NCI-H526 (cell line): ENCODE measurements at regions not wholly inside any gene's neighbourhood (a gene's known extent, or its start where the extent isn't known, plus 50 kb on each side); places are given as distances from the start of the nearest gene placed in this dataset.

ENCODE experiments used
- DNase-seq, 2 experiments: peaks; one replicate each; lab custom pipeline; 2025; lab: John Stamatoyannopoulos, UW

GRCh38 chr1:40914927-40915569 is 52.9 kb upstream of the CITED4 start:
- no peak for DNase-seq

- no peak for DNase-seq
Observed at GRCh38 chr1:40915581-40915980, 53.4 kb upstream of the CITED4 start.

DNA sequence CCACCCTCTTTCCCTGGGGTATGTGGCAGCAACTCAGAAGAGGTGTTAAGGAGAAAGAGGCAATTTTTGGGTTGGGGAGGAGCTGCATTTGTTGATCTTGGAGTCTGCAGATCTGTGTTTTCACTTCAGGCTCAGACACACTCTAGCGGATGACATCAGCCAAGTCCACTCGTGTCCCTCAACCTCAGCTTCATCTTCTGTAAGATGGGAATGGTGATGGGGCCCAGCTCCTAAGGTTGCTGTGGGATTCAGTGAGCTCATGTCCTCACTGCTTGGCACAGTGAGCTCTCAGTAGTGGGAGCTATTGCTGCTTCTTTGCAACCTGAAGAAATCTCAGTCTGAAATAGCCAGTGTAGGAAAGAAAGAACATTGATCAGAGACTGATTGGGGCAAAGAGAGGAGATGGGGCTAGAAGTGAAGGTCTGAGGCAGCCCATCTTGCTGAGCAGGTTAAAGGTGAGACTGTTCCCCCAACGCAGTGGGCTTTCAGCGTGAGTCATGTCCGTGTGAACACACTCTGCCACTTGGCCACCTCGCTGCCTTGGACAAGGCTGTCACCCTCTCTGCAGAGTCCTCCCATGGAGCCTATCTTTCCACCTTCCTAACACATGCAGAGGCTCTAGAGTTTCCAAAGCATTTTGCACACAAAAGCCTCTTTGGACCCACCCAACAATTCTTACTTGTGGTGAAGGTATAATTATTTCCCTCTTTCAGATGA is 56.0 kb upstream of the CITED4 start:
- DNase-seq = no peak

- DNase-seq = peak; percentile 99 to 100
Observed at GRCh38 chr1:40919475-40920011, 57.4 kb upstream of the CITED4 start.

- DNase-seq = no peak
Observed at GRCh38 chr1:40921522-40921921, 58.0 kb upstream of the CTPS1 start.

- DNase-seq = no peak
Observed at GRCh38 chr1:40921981-40922677, 57.4 kb upstream of the CTPS1 start.

GRCh38 chr1:40922969-40923368 is 56.5 kb upstream of the CTPS1 start:
- no peak for DNase-seq

DNA sequence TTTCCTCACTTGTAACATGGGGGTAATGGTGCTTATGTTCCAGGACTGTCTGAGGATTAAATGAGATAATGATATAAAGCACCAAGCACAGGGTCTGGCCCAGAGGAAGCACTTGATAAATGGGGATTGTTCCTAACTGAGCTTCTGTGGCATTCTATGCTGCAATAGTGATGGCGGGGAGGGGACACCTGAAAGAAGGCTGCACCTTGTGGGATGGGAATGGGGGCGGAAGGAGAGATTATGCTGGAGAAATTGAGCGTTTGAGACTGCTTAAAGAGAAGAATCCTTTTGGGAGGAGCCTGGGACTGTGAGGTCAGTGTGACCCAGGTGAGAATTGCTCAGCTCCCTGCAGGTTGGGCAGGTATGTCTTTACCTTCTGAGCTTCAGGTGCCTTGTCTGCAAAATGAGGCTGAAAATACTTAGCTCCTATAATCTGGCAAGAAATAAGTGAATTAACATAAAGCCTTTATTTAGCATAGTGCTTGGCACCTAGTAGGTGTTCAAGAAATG is 55.9 kb upstream of the CTPS1 start:
- DNase-seq = no peak

DNA sequence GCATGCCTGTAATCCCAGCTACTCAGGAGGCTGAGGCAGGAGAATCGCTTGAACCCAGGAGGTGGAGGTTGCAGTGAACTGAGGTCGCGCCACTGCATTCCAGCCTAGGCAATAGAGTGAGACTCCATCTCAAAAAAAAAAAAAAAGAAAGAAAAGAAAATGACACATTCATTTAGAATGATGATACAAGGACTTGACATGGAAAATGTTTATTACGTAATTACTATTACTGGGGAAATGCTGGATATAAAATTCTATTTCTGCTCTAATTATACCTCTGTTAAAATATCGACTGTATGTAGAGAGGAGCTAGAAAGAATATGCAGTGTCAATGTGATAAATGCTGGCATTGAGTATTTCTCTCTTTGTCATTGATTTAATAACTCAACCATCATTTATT is 54.7 kb upstream of the CTPS1 start:
- DNase-seq = no peak

DNA sequence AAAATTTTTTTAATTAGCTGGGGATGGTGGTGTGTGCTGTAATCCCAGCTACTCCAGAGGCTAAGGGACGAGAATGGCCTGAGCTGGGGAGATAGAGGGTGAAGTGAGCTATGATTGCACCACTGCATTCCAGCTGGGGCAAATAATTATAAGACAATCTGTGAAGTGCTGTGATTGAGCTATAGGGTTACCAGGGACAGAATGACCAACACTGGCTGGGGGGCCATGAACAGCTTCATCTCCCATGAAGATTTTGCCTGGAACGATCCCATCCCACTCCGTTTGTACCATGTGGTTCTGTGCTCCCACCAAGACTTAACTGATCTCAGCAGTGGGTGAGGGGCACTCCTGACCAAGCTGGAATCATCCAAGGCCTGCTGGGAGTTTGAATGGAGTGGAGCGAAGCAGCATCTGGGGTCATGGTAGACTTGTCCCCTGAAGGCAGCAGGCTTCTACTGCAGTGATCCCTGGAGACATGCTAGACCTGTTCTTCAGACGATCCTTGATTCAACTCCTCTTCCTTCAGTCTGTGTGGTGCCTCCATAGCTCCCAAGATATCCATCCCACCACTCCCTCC is 53.6 kb upstream of the CTPS1 start:
- no peak for DNase-seq

GRCh38 chr1:40926441-40926840 is 53.1 kb upstream of the CTPS1 start:
- no peak for DNase-seq

DNA sequence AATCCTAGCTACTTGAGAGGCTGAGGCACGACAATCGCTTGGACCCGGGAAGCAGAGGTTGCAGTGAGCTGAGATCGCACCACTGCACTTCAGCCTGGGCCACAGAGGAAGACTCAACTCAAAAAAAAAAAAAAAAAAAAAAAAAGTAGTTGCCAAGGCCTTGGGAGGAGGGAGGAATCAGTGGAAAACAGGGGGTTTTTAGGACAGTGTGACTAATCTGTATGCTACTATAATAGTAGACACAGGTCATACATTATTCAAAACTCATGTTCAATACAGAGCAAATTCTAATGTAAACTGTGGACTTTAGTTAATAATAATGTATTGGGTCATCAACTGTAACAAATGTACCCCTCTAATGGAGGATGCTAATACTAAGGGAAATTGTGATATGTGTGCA is 51.7 kb upstream of the CTPS1 start:
- no peak for DNase-seq

GRCh38 chr1:40928699-40929098 is 50.8 kb upstream of the CTPS1 start:
- no peak for DNase-seq

DNA sequence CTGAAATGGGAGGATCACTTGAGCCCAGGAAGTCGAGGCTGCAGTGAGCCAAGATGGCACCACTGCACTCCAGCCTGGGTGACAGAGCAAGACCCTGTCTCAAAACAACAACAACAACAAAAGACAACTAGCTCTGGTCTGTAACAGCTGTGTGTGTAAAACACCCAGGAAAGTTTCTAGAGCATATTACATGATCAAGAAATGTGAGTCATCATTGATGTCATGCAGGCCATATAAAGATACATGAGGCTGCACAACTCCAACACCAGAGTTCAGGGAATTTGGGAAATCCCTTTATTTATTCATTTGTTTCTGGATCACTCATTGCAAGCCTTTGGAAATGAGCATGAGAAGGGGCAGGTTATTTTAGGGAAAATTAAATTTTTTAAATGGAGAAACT is 50.3 kb upstream of the CTPS1 start:
- DNase-seq = no peak
